Type B pancreatic cell (in vitro differentiated cells): ENCODE measurements at regions not wholly inside any gene's neighbourhood (a gene's known extent, or its start where the extent isn't known, plus 50 kb on each side); places are given as distances from the start of the nearest gene placed in this dataset.
"Not testable (repeated sequence)": the region's sequence is repeated elsewhere in the genome, so short reads cannot be mapped to it uniquely, and the experiment has no call there.

Experiments
- DNase-seq: peaks from one replicate; pipeline ENCODE4 v3.0.0; 2021; ENCODE audit warnings: mixed read lengths; ENCODE audit not compliant: unreplicated experiment; ENCODE audit errors: extremely low spot score
- H3K27ac Mint-ChIP-seq: 2 replicates; pipeline ENCODE4 v1.8.0; 2021; ENCODE audit warnings: mild to moderate bottlenecking, mixed read lengths
- H3K27me3 Mint-ChIP-seq: 2 replicates; pipeline ENCODE4 v1.8.0; 2021; ENCODE audit warnings: mixed read lengths
- H3K36me3 Mint-ChIP-seq: 2 replicates; pipeline ENCODE4 v1.8.0; 2021; ENCODE audit warnings: mixed read lengths
- H3K4me1 Mint-ChIP-seq: one replicate; pipeline ENCODE4 v1.8.0; 2021; ENCODE audit warnings: mixed read lengths; ENCODE audit not compliant: unreplicated experiment
- H3K4me3 Mint-ChIP-seq: 2 replicates; pipeline ENCODE4 v1.8.0; 2021; ENCODE audit warnings: mild to moderate bottlenecking, mixed read lengths
- H3K9me3 Mint-ChIP-seq: 2 replicates; pipeline ENCODE4 v1.8.0; 2021; ENCODE audit warnings: mixed read lengths
- CTCF ChIP-seq: fragments of 200-600 bp; sonication (generic); conservative IDR thresholded peaks from 2 replicates; pipeline ENCODE4 v1.5.0; 2021; ENCODE audit warnings: antibody characterized with exemption, mild to moderate bottlenecking

- H3K4me3 Mint-ChIP-seq = no peak overlapping the region
- peaks cover 48% of the 10 kb centered on the region for H3K27me3 Mint-ChIP-seq
- no peaks in the 10 kb centered on the region for H3K36me3 Mint-ChIP-seq
- DNase-seq = no peak
- H3K4me1 Mint-ChIP-seq = no peaks in the 10 kb centered on the region
- no peak overlapping the region for H3K27ac Mint-ChIP-seq
- H3K9me3 Mint-ChIP-seq = no peaks in the 10 kb centered on the region
- TF ChIP-seq CTCF = no peak
Observed at GRCh38 chr16:86270696-86271095, 239.6 kb upstream of the FOXF1 start.

- H3K9me3 Mint-ChIP-seq = no peaks in the 10 kb centered on the region
- H3K27me3 Mint-ChIP-seq = peaks cover 67% of the 10 kb centered on the region
- no peak overlapping the region for H3K4me3 Mint-ChIP-seq
- H3K27ac Mint-ChIP-seq = no peak overlapping the region
- no peaks in the 10 kb centered on the region for H3K36me3 Mint-ChIP-seq
- no peak for TF ChIP-seq CTCF
- no peak for DNase-seq
- H3K4me1 Mint-ChIP-seq = no peaks in the 10 kb centered on the region
Observed at GRCh38 chr16:86272744-86273143, 237.6 kb upstream of the FOXF1 start.

- Mint-ChIP-seq H3K36me3 (no peaks in the 10 kb centered on the region), H3K27me3 (peaks cover 86% of the 10 kb centered on the region), H3K4me1 (no peaks in the 10 kb centered on the region), H3K4me3 (no peak overlapping the region), H3K27ac (no peak overlapping the region), H3K9me3 (no peaks in the 10 kb centered on the region)
- DNase-seq = peak; percentile 10
- no peak for TF ChIP-seq CTCF
Observed at GRCh38 chr16:86277221-86277620, 233.1 kb upstream of the FOXF1 start.

GRCh38 chr16:86277859-86278258 lies 232.5 kb upstream of the FOXF1 start:
- DNase-seq = peak; percentile 31
- H3K27me3 Mint-ChIP-seq = peaks cover 87% of the 10 kb centered on the region
- not testable (repeated sequence) for H3K27ac Mint-ChIP-seq, H3K4me3 Mint-ChIP-seq, H3K4me1 Mint-ChIP-seq, H3K9me3 Mint-ChIP-seq, H3K36me3 Mint-ChIP-seq

GRCh38 chr16:86281421-86281820 lies 228.9 kb upstream of the FOXF1 start:
- no peaks in the 10 kb centered on the region for H3K36me3 Mint-ChIP-seq
- peak; percentile 54 for DNase-seq
- H3K27ac Mint-ChIP-seq = no peak overlapping the region
- H3K27me3 Mint-ChIP-seq = peaks cover 94% of the 10 kb centered on the region
- no peaks in the 10 kb centered on the region for H3K4me1 Mint-ChIP-seq
- no peaks in the 10 kb centered on the region for H3K9me3 Mint-ChIP-seq
- no peak for TF ChIP-seq CTCF
- H3K4me3 Mint-ChIP-seq = no peak overlapping the region

- Mint-ChIP-seq H3K36me3 (no peaks in the 10 kb centered on the region), H3K4me3 (no peak overlapping the region), H3K27ac (no peak overlapping the region), H3K4me1 (no peaks in the 10 kb centered on the region), H3K27me3 (peaks cover 94% of the 10 kb centered on the region), H3K9me3 (no peaks in the 10 kb centered on the region)
- peak; percentile 52 for DNase-seq
- TF ChIP-seq CTCF = no peak
Observed at GRCh38 chr16:86283944-86284343, 226.4 kb upstream of the FOXF1 start.
